Fibroblast of skin of left quadriceps (primary cell): ENCODE measurements at regions not wholly inside any gene's neighbourhood (a gene's known extent, or its start where the extent isn't known, plus 50 kb on each side); places are given as distances from the start of the nearest gene placed in this dataset.

Source experiments
- DNase-seq, 2 experiments: peaks; one replicate each; pipeline ENCODE4 v3.0.0-alpha.2; 2013; ENCODE audit warnings: low read depth in 2 of 2

DNA sequence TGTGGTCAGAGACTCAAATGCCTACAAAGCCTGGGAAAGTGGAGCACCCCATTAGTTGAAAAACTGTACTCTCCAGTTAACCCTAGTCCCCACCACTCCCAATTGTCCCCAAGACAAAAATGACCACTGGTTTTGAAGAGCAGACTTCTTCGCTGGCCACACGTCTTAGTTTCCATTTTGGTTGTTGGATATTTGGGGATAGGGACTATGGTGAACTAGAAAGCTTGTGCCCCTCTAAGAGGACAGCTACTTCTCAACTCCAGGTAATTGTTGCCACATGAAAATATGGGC is 109.4 kb upstream of the SPRY4 start:
- DNase-seq: no peak

DNA sequence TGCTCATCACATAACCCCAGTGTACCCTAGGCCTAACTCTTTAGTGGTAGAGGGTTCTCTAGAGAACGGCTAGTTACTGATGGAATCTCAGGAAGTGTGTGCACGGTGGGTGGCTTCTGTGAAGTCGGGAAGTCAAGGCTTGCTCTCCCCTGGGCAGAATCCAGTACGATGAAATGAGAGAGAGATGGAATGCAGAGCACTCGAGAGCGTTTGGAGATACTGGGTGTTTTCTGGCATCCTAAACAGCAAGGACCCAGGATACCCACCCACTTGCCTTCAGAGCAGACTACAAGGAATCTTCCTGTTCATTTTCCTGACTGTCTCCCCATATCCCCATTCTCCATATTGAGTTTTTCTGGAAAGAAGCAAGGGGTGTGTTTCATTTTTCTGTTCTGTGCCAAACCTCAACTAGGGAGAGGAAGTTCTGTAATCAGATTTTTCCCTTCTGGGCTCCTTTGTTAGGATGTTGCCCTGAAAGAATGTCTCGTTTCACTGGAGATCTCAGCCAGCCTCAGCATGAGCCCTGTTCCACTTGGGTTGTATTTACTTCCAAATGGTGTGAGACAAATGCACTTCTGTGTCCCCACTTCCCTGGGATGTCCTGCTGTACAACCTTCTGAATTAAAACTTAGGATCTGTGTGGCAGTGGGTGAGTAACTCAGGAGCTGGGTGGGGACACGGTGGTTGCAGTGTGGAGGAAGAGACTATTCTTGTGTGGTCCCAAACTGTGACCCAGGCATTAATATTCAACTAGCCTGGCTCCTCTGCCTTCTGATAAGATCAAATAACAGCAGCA is 108.9 kb upstream of the SPRY4 start:
- DNase-seq: no peak

DNA sequence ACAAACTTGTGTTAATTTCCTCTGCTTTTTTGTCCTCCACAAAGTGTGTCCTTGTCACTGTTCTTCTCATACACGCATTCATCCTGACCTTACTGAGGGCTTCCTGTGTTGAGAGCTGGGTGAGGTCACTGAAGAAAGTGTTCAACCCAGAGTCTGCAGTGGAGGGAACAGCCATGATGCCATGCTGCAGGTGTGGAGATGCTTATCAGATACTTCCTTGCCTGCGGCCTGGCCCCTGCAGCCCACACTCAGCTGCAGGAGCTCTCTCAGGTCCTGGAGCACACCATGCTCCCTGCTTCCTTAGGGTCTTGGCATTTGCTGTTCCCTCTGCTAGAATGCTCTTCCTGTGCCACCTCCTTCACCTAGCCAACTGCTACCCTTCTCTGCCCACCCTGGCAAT is 108.1 kb upstream of the SPRY4 start:
- no peak for DNase-seq

DNA sequence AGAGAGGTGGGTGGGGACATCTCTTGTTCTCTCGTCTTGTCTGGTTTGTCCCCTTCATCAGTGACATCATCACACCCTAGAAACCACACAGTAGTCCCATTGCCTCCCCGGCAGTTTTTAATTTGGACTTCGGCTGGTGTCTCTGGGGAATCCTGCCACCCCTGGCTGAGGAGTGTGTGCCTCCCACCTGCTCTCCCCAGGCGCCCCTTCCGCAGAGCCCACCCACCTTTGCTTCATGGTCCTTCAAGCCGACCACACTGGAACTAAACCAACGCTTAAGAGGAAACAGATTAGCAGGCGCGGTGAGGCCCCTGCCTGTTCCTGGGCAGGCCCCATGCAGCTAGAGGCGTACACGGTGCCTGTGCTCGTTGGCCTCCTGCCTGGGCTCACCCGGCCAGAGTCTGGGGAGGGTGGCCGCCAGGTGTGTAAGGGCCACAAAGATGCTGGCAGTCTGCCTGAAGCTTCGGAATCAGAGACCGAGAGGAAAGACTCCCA is 107.6 kb upstream of the SPRY4 start:
- DNase-seq: no peak

DNA sequence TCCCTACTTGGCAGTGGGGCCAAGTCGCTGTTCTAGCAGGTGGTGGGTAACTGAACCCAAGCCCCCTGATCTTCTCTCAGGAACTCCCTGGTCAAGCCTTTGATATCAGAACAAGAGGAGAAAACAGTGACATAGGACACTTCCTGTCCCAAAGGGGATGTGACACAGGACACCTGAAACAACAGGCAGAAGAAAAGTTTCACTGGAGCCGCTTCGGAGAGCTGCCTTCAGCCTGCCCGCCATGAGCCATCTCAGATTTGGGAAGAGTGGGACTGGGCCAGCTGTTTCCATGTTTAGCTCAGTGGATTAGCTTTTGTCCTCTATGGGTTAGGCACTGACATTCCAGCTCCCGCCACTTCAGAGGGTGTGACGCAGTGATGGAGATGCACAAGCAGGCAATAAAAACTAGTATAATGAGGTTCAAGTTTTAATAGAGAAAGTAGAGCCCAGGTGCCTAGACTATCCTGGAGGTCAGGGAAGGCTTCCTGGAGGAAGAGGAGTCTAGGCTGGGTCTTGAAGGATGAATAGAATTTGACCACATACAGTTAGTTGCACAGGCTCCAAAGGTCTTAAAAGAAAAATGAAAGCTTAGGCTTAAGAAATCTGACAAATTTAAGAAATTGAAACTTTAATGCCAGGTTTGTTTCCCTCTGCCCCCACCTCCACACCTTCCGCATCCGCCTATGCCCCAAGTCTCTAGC is 104.1 kb upstream of the SPRY4 start:
- DNase-seq: no peak

DNA sequence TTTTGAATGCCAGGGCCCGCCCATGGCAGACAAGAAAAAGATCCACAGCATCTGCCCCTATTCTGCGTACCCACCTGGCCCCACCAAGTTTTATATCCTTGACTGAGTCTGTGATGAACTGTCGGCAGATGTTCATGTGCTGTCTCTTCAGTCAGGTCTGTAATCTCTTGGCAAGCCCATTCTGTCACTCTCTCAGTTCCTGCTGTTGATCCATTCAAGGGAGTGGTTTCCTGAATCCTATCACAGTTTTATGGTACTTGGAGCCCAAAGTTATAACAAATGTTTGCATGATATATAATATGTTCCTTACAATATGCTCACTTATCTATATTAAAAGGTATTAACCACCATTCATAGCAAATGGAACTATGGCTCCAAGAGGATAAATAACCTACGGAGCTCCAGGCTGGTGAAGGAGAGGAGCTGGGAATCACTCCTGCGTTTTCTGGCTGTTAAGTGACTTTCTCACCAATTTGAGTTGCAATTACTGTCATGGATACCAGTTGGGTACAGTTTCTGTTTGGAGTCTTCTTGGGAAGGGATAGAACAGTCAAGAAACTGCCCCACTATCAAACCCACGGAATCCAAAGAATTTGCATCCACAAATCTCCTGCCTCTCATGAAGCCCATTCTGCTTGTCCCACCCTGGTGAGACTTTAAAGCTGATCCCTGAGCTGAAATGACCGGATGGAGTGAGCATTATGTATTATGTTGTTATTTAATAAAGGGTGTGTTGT is 103.4 kb upstream of the SPRY4 start:
- no peak for DNase-seq

DNA sequence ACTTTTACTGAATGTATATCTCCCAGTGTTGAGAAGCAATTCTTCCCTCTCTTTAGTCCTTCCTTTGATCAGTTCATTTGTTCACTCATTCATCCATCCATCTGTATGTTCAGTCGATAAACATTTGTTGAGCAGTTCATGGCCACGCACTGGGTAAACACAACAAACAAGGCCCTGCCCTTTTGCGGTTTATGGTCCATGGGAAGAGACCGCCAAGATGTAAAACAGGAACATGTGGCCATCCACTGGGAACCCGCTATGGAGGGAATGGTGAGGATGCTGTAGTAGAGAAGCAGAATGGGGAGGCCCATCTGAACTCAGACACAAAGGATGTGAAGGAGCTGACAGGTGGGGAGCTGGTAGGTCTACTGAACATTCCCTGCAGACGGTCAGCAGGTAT is 102.7 kb upstream of the SPRY4 start:
- DNase-seq: no peak

DNA sequence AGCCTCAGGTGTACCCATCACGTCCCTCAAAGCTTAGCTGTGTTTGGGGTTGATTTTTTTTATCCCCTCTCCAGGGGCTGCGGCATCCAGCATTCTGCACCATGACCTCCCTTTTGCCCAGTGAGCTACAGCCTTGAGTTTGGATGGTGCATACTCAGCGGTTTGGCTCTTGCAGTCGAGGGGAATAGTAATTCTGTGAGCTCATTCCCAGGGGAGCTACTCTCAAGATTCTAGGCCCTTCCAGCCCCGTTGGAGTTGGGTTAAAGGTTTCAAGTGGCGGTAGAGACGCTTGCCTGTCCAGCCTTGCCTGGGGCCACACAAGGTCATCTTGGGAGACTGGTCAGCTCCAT is 102.2 kb upstream of the SPRY4 start:
- no peak for DNase-seq

DNA sequence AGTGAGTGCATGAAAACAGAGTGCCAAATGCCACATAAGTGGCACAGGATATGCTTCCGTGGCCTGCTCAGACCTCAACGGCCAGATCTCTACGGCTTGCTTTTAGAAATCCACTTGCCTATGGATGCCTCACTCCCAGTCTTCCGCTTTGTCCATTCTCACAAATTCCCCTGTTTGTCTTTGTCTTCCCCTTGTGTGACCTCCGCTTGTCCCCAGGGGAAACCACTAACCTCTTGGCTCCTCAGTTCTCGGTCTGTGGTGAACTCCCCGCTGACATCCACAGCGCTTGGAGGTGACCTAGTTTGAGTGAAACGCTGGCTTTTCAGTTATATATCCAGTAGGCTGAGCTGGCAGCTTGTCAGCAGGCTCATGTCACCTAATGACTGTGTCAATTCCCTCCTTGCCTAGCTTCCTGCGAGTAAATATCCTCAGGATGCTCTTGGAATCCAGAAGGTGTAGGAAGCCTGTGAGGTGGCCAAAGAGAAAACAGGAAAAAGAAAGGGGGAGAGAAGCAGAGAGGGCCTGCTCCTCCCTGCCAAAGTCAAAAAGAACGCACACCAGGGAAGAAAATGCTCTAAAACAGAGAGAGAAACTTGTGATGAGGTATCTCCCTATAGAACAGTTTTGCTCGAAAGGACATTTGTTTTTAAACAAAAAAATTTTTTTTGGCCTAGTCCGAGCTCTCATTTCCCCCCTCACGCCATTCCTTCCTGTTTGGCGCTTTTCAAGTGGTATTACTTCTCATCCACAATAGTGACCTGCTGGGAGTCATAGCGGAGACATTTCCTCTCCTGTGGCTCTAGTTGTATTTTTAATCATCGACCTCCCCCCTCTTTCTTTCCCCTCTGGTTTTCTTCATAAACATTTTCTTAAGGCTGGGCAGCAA is 101.6 kb upstream of the SPRY4 start:
- DNase-seq: no peak

DNA sequence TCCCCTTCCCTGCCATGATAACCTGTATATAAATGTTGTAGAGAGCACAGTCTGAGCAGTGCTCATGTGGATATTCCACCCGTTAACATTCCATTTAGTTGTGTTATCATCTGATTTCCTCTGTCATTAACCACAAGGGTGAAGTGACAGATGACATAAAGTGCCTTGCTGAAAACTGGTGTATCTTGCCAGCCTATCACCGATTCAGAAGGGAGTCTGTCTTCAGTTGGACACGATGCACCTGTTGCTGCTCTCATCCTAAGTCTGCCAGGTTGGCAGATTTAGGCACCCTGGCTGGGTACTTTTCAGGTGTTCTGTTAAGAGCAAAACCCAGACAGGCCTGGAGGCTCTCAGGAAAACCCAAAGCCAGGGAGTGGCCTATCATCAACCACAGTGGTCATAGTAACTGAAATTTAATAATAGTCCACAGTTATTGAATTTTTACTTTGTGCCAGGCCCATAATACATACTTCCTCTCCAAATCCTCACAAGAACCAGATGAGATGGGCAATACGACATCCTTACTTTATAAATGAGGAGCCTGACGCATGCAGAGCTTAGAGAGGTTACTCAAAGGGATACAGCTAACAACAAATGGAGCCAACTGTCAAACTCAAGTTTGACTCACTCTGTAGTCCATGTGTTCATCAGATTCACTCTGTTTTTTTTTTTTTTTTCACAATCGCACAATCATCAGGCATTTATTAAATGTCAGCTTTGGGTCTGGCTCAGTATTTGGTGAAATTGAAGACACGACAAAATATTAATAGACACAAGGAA is 100.7 kb upstream of the SPRY4 start:
- DNase-seq: peak in 1 of 2 experiments; percentile 53

DNA sequence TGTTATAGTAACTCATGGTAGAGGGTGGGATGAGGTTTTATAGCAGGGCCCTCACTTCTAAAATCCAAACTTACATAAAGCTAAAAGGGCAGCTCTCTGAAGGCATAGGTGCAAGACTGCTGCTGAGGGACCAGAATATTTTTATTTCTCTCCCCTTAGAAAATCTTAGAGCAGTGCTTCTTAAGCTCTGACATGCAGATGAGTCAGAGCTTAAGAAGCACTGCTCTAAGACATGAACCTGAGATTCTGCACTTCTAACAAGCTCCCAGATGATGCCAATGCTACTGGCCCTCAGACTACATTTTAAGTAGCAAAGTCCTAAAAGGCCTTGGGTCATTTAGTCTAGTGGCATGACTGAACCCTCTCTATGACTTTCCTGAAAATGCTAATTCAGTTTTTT is 97.6 kb upstream of the SPRY4 start:
- DNase-seq: no peak

DNA sequence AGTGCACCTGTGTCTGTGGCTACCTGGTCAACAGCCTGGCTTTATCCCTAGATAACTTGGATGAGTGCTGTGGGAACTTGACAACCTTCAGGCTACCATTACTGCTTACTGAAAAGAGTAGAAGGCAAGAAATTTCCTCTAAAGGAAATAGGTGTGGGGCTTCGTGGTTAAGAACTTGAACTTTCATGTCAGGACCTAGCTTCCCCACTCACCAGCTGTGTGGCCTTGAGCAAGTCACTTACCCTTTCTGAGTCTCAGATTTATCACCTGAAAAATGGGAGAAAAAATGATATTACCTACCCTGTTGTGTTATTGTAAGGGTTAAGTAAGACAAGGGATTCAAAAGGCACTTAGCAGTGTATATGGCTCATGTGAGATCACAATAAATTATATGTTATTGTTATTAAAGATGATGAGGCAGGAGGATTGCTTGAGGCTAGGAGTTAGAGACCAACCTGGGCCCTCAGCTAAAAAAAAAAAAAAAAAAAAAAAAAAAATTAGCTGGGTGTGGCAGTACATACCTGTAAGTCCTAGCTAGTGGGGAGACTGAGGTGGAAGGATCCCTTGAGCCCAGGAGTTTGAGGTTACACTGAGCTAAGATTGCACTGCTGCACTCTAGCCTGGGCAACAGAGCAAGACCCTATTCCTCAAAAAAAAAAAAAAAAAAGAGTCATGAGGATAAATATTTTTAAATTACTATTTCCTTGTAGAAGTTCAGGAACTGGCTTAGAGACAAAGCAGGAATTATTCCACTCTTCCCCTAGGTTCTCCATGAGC is 97.0 kb upstream of the SPRY4 start:
- DNase-seq: no peak

DNA sequence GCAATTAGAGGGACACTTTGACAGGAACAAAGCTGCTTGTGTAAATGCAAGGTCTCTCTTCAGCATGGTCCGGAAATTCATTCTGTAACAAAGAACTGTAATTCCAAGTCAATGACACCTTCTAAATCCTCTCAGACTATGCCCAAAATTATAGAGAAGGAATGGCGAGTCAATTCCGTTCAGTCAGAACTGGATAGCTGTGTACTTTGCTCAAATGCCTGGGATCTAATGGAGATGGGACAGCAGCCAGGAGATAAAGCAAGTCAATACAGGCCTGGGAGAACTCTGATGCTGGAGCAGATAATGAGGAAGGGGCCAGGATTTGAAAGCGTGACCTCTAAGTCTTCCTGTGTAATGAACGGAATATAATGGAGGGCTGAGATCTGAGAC is 96.4 kb upstream of the SPRY4 start:
- no peak for DNase-seq

DNA sequence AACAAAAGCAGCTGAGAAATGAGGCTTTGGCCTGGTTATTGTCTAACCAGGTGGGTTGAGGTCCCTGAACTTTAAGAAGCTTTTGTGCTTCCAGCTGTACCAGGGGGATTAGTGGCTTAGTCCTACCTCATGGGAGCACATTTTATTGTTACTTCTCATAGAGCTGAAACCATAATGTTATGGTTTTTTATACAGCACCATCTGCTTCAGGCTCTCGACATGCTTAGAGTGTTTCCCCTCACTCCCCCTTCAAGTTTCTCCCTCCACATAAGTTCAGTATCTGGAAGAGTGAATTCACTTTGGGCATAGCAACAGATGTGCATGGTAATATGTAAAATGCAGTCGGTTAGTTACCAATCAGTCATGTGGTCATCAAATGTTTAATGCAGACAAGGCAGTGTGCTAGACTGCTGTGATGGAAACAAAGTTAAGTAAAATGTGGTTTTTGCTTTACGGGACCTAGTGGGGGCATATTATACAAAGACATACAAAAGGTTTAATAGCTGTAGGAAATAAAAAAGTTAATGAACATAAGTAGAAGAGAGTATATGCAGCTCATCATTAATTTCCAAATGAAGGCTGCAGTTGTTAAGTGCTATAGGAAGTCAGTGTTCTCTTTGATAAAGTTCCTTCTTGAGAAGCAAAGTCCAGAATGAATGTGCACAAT is 95.9 kb upstream of the SPRY4 start:
- no peak for DNase-seq

DNA sequence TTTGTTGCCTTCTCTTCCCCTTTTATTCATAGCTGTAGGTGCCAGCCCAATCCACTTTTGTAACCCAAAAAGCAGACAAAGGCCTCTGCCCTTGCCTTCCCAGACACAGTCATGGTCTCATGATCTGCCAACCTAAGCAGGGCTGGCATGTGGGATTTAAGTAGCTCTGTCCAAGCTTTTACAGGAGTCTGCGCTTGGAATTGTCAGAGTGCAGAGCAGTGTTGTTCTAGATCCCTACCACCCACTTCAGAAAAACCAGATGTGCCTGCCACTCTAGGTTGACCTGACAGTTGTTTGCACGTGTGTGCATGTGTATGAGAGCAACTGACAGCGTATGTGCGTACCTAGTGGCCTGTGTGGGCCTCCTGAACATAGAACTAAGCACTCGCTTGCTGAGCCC is 87.8 kb upstream of the SPRY4 start:
- DNase-seq: no peak

DNA sequence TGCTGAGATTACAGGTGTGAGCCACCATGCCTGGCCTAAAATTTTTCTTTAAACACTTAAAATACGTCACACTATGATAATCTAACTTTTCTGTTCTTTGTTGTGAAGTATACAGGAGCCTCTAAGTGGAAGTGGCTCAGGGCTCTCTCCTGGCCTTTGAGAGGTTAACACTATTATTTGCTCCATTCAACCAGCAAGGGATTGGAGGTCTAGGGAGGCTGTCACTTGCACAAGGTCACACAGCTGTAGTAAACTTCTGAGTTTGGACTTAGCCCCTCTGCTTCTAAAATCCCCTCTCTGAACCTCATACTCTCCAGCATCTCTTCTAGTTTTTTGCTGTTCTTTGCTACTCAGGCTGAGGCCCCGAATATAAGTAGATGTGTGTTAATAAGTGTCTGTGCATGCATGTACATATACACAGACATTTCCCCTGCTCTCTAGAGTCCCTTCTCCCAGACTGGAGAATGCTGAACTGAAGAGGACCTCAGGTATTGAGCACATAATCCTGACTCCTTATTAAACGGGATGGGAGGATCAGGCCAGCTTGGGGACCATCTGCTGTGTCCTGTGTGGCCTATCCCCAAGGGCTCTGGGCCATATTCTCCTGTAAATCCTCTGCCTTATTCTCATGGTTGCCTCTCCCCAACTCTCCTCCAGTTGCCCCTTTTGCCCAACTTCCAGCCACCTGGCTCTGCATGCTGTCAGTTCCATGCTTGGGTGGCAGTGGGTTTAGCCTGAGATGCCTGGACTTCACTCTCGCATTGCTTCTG is 87.0 kb upstream of the SPRY4 start:
- no peak for DNase-seq

DNA sequence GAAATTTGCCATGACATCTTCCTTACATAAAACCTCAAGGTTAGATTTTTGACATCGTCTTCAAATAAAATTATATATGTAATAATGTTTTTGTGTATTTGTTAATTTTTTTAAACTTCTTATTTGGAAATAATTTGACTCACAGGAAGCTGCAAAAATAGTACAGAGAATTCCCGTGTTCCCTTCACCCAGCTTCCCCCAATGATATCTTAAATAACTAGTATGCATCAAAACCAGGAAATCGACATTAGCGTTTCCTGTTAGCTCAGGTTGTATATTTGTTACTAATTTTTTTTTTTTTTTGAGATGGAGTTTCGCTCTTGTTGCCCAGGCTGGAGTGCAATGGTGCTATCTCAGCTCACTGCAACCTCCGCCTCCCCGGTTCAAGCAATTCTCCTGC is 86.3 kb upstream of the SPRY4 start:
- DNase-seq: no peak

DNA sequence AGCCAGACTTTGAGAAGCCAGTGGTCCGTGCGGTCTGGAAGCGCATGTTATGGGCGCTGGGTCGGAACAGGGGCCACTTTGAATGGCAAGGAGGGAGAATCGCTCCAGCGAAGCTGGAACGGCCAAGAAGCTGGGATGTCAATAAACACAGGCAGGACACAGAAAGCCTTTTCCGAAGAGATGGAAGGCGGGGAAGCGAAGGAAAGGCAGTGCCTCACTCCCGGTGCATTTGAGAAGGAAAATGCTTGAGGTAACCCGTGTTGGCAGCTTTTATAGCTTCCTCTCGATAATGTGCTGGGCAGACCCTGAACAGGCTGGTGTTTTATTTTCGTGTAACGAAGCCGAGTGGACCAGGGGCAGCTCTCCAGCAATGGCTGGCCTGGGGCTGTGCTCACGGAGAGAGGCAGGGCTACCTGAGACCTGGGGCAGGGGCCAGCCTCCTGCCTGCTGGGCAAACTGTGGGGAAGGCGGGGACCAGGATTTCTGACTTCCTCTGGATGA is 84.2 kb upstream of the SPRY4 start:
- DNase-seq: no peak

DNA sequence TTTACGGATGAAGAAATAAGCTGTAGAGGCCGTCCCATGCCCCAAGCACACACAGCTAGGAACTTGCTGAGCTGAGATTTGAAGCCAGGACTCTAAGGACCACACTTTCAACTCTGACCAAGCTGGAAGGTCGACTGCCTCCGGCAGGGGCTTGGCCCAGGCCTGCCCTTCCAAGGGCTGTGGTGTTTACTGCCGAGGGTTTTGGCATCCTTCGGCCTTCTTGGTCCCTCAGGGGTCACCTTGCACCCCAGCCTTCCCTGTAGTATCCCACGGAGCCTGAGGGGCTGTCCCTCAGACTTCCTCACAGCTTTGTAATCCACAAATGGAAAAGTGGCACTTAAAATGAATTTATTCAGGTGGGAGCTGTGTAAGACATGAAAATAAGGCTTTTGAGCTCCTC is 83.7 kb upstream of the SPRY4 start:
- no peak for DNase-seq
